BLaER1 treated with 17β-estradiol and CSF1 and Interleukin-3, amounts not matched to agents 10 nM and 100 nM (cell line): ENCODE measurements at regions not wholly inside any gene's neighbourhood (a gene's known extent, or its start where the extent isn't known, plus 50 kb on each side); places are given as distances from the start of the nearest gene placed in this dataset.

Experiments
- H3K27ac ChIP-seq, 11 experiments: shearing (Covaris generic); formaldehyde crosslinking; 2 replicates each; pipeline ENCODE4 v1.8.1; 2022
- H3K27me3 ChIP-seq, 11 experiments: shearing (Covaris generic); formaldehyde crosslinking; 2 replicates each; pipeline ENCODE4 v1.8.1; 2022
- H3K36me3 ChIP-seq, 11 experiments: shearing (Covaris generic); formaldehyde crosslinking; 2 replicates each; pipeline ENCODE4 v1.8.1; 2022
- H3K4me1 ChIP-seq, 10 experiments: shearing (Covaris generic); formaldehyde crosslinking; 2 replicates each; pipeline ENCODE4 v1.8.1; 2022
- H3K4me2 ChIP-seq, 11 experiments: shearing (Covaris generic); formaldehyde crosslinking; 2 replicates each; pipeline ENCODE4 v1.8.1; 2022
- H3K4me3 ChIP-seq, 10 experiments: shearing (Covaris generic); formaldehyde crosslinking; 2 replicates each; pipeline ENCODE4 v1.8.1; 2022
- H3K9ac ChIP-seq, 11 experiments: shearing (Covaris generic); formaldehyde crosslinking; 2 replicates each; pipeline ENCODE4 v1.8.1; 2022
- H3K9me3 ChIP-seq, 11 experiments: shearing (Covaris generic); formaldehyde crosslinking; replicated peaks in 1 of 11; 2 replicates each; pipeline ENCODE4 v1.8.1; 2022
- H4K20me1 ChIP-seq, 11 experiments: shearing (Covaris generic); formaldehyde crosslinking; 2 replicates each; pipeline ENCODE4 v1.8.1; 2022
- Cebpa-rat ChIP-seq, 11 experiments: shearing (Covaris generic); IDR thresholded peaks; 2 replicates each; pipeline ENCODE4 v1.8.1; 2022

DNA sequence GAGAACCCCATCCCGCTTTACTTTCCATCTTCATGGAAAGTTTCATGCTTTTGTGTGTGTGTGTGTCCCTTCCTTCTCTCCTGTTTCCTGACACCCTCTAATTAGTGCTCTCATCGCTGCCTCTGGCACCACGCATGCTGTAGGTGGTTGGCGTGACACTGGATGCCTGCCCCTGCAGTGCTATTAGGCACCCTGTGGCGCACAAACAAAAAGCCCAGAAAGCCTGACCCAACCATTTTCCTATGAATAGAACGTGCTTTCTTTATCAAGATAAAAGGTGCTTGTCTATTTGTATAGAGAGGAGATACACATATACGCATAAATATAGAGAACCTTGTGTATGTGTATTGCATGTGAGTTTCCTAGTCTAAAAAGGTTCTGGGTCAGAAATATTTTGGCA, 120.8 kb upstream of the CDCA7L start:
- Histone ChIP-seq H3K4me2 (no peak overlapping the region), H4K20me1 (no peaks in the 10 kb centered on the region), H3K27me3 (no peaks in the 10 kb centered on the region), H3K9me3 (no peaks in the 10 kb centered on the region), H3K9ac (no peak overlapping the region), H3K27ac (no peak overlapping the region), H3K4me3 (no peak overlapping the region), H3K36me3 (no peaks in the 10 kb centered on the region), H3K4me1 (no peaks in the 10 kb centered on the region)
- no peak for TF ChIP-seq Cebpa-rat (IDR thresholded peaks at IDR 0.05)

DNA sequence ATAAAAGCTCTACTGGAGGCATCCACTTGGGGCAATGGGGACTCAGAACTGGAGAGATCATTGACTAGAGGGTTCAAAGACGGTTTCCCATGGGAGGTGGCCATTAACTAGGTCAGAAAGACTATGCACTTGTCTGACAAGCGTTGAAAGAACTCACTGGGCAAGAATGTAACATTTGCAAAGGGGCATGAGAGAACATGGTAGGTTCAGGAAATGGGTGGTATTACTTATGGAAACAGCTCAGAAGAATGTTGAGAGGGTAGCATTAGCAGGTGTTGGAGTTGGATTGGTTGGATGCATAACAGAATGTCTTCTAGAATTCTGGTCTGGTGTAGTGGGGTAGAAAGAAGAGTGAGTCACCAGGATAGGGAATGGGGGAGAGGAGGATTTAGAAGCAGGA, 119.1 kb upstream of the CDCA7L start:
- peaks cover 0 to 1% (median 0%) of the 10 kb centered on the region in 11 experiments; a peak in 1 of 22 replicates for H3K9me3 ChIP-seq
- no peak for TF ChIP-seq Cebpa-rat (IDR thresholded peaks at IDR 0.05)
- H3K9ac ChIP-seq = no peak overlapping the region
- no peaks in the 10 kb centered on the region for H3K27me3 ChIP-seq
- H3K36me3 ChIP-seq = no peaks in the 10 kb centered on the region
- H3K4me3 ChIP-seq = no peak overlapping the region
- H3K27ac ChIP-seq = no peak overlapping the region
- no peaks in the 10 kb centered on the region for H3K4me1 ChIP-seq
- H4K20me1 ChIP-seq = no peaks in the 10 kb centered on the region
- no peak overlapping the region for H3K4me2 ChIP-seq

DNA sequence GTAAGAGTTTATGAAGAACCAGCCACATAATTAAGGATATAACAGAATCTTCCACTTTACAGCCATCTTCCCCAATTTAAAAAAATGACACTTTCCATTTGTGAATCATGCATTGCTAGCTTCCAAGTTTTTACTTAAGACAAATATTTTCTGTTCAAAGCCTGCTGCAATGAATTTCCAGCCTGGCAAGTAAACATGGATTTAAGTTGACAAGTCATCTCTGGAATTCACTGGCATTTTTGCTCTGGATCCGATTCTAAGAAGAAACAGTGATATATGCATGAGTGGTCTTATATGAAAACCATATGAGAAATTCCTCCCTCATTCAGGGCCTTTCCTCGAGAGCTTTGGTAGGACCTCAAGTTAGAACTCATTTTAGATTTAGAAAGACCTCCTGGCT, 116.1 kb upstream of the CDCA7L start:
- Histone ChIP-seq H3K4me3 (no peak overlapping the region), H3K4me2 (no peak overlapping the region), H3K9me3 (peaks cover 0 to 15% (median 0%) of the 10 kb centered on the region in 11 experiments; a peak in 3 of 22 replicates), H3K9ac (no peak overlapping the region), H3K27me3 (no peaks in the 10 kb centered on the region), H3K27ac (no peak overlapping the region), H3K36me3 (no peaks in the 10 kb centered on the region), H3K4me1 (no peaks in the 10 kb centered on the region), H4K20me1 (no peaks in the 10 kb centered on the region)
- no peak for TF ChIP-seq Cebpa-rat (IDR thresholded peaks at IDR 0.05)

DNA sequence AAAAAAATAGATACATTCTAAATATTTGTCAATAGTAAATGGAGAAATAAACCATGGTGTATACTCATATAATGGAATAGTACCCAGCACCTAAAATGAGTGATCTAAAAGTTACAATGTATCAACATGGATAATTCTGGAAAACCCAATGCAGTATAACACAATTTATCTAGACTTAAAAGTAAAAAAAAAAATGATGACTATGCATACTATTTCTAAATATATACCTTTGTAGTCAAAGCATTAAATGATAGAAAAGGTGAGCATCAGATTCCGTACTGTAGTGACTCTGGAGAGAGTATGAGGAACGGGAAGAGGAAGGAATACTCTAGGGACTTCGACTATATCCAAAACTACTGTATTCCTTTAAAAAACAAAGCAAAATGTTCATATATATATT, 115.2 kb upstream of the CDCA7L start:
- no peaks in the 10 kb centered on the region for H3K27me3 ChIP-seq
- no peak for TF ChIP-seq Cebpa-rat (IDR thresholded peaks at IDR 0.05)

DNA sequence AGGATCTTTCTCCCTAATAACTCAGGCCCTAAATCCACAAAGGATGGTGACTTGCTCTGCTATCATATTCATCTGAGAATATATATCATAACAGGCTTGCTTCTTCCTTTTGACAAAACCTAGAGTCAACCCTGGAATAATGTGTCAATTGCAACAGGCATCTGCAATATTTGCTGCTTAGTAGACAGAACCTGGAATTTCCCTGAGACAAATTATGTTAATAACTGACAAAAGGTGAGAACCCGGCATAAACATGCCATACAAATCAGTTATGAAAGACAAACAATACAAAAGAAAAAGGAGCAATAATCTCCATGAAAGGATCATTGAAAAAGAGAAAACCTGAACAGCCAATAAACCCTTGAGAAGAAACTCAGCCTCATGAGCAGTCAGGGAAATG, 114.5 kb upstream of the CDCA7L start:
- Histone ChIP-seq H3K9ac (no peak overlapping the region), H3K27ac (no peak overlapping the region), H3K36me3 (no peaks in the 10 kb centered on the region), H3K9me3 (peaks cover 0 to 15% (median 0%) of the 10 kb centered on the region in 11 experiments; a peak in 3 of 22 replicates), H3K4me2 (no peak overlapping the region), H3K4me3 (no peak overlapping the region), H3K4me1 (no peaks in the 10 kb centered on the region), H4K20me1 (no peaks in the 10 kb centered on the region), H3K27me3 (no peaks in the 10 kb centered on the region)
- TF ChIP-seq Cebpa-rat (IDR thresholded peaks at IDR 0.05) = no peak

More for the DNA sequence above, 115.2 kb upstream of the CDCA7L start:
- Histone ChIP-seq H4K20me1 (no peaks in the 10 kb centered on the region), H3K4me2 (no peak overlapping the region), H3K36me3 (no peaks in the 10 kb centered on the region), H3K9ac (no peak overlapping the region), H3K27ac (no peak overlapping the region), H3K4me3 (no peak overlapping the region), H3K9me3 (peaks cover 0 to 15% (median 0%) of the 10 kb centered on the region in 11 experiments; a peak in 3 of 22 replicates), H3K4me1 (no peaks in the 10 kb centered on the region)

DNA sequence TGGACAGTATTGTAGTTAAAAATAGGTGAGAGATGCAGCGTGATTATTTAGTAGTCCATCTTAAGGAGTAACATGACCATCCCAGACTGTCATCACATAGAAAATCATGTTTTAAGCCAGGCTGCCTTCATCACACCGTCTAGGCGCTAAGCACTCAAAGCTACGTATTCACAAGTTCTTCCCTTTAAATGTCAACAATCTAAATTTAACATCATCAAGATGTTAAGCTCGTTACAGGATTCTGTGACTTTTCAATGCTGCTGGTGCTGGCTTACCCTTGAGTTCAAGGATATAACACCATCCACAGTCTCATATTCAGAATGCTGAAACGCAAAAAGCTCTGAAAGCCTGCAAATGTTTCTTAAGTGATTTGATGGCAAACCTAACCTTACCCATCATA, 109.5 kb upstream of the CDCA7L start:
- Histone ChIP-seq H3K27ac (no peak overlapping the region), H3K27me3 (no peaks in the 10 kb centered on the region), H3K4me1 (no peaks in the 10 kb centered on the region), H4K20me1 (no peaks in the 10 kb centered on the region), H3K9ac (no peak overlapping the region), H3K4me2 (no peak overlapping the region), H3K36me3 (no peaks in the 10 kb centered on the region), H3K9me3 (peaks cover 0 to 15% (median 0%) of the 10 kb centered on the region in 11 experiments; a peak in 3 of 22 replicates), H3K4me3 (no peak overlapping the region)
- TF ChIP-seq Cebpa-rat (IDR thresholded peaks at IDR 0.05) = no peak

DNA sequence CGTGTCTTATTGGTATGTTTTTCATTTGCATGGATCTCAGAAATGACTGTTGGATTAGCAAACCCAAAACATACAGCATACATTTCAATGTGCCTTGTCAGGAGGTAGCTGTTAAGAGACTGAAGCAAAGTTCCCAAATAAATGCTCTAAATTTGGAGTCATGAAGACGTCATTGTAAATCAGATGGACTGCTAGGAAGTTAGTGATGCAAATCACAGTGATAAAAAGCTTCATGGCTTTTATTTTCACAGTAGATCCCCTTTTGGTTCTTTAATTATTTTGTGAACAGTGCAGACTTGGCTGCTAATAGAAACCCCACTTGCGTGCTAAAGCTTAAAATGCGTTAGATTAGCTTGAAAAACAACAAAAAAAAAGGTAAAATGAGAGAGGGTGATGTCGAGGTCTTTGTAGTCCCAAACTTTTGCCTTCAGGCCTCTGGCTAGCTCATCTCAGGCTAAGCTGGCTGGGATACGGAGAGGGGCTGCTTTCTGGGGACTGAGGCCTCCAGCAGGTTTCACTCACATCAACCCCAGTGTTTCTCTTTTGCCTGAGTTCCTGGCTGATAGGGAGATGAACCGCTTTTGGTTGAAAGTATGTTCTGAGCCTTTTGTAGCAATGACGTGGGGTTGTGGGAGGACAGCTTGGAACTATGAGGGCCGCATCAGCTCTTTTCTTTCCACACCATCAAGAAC, 107.1 kb upstream of the CDCA7L start:
- Histone ChIP-seq H3K4me2 (no peak overlapping the region), H4K20me1 (no peaks in the 10 kb centered on the region), H3K9me3 (no peaks in the 10 kb centered on the region), H3K27me3 (no peaks in the 10 kb centered on the region), H3K9ac (no peak overlapping the region), H3K4me1 (no peaks in the 10 kb centered on the region), H3K36me3 (no peaks in the 10 kb centered on the region), H3K27ac (no peak overlapping the region), H3K4me3 (no peak overlapping the region)
- no peak for TF ChIP-seq Cebpa-rat (IDR thresholded peaks at IDR 0.05)

DNA sequence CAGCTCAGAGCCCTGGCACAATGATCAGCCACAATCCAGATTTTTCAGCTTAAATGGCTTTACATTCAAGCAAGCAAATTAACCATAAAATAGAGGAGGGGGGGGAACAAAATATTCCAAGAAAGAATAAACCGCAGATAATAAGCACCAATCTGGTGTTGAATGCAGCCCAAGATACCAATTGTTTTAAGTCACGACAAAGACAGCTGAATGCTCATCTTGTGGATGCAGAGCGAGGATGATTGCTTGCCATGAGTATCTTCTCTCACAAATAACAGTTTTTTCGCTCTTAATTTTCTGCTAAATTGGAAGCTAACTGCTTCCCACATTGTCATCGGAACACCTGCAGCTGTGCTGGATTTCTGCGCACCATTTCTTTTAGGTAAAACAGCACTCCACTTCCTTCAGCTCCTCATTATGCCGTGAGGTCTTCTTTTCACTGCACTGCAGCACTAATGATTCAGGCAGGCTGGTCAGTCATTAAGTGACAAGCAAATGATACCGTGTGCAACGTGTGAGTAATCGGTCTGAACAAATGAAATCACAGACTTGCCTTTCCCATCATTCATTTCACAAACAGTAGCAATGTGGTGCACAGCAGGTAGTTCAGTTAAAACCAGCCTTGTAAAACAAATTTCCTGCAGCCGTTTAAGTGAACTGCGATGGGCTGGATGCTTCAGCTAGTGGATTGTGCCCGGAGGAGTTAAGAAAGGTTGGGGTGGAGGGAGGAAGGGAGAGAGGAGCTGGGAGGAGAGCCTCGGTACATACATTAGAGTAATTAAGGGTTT, 106.4 kb upstream of the CDCA7L start:
- no peaks in the 10 kb centered on the region for H3K36me3 ChIP-seq
- H3K4me2 ChIP-seq = no peak overlapping the region
- no peak overlapping the region for H3K9ac ChIP-seq
- H3K9me3 ChIP-seq = no peaks in the 10 kb centered on the region
- H3K4me1 ChIP-seq = no peaks in the 10 kb centered on the region
- H3K27me3 ChIP-seq = no peaks in the 10 kb centered on the region
- H4K20me1 ChIP-seq = no peaks in the 10 kb centered on the region
- no peak for TF ChIP-seq Cebpa-rat (IDR thresholded peaks at IDR 0.05)
- no peak overlapping the region for H3K27ac ChIP-seq
- no peak overlapping the region for H3K4me3 ChIP-seq

DNA sequence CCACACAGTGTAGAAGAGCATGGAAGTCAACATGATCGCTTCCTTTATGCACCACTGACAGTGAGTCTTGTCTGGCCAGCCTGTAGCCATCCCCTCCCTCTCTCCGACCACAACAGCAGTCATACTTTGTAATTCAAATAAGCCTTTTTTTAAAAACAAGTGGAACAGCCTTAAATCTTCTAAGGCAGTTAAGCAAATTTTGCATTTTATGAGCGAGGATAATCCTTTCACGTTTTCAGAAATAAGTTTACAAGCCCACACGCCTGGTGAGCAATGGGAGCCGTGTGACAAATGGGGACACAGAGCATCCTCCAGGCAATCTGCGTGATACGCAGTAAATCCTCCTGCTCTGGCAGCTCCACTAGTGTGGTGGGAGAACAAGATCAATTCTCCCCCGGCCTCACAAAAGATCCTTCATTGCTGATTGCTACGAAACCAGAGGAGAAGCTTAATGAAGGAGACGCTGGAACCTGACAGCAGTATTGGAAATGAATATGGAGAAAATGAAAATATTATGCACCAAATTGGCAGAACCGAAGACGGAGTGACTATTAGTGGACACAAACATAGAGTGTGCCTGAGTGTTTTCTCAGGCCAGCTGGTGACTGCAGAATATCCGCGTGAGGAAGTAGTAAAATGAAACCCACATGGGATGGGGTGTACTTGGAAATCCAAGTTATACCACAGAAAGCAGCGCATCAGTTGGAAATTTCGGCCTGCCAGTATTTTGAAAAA, 104.2 kb upstream of the CDCA7L start:
- no peak for TF ChIP-seq Cebpa-rat (IDR thresholded peaks at IDR 0.05)
- H3K4me1 ChIP-seq = no peaks in the 10 kb centered on the region
- no peak overlapping the region for H3K27ac ChIP-seq
- no peaks in the 10 kb centered on the region for H3K27me3 ChIP-seq
- H4K20me1 ChIP-seq = no peaks in the 10 kb centered on the region
- H3K36me3 ChIP-seq = no peaks in the 10 kb centered on the region
- no peak overlapping the region for H3K4me2 ChIP-seq
- no peaks in the 10 kb centered on the region; a peak in 1 of 22 replicates for H3K9me3 ChIP-seq
- no peak overlapping the region for H3K4me3 ChIP-seq
- no peak overlapping the region for H3K9ac ChIP-seq
